ENCODE measurements at regions not wholly inside any gene's neighbourhood (a gene's known extent, or its start where the extent isn't known, plus 50 kb on each side); places are given as distances from the start of the nearest gene placed in this dataset.

DNA sequence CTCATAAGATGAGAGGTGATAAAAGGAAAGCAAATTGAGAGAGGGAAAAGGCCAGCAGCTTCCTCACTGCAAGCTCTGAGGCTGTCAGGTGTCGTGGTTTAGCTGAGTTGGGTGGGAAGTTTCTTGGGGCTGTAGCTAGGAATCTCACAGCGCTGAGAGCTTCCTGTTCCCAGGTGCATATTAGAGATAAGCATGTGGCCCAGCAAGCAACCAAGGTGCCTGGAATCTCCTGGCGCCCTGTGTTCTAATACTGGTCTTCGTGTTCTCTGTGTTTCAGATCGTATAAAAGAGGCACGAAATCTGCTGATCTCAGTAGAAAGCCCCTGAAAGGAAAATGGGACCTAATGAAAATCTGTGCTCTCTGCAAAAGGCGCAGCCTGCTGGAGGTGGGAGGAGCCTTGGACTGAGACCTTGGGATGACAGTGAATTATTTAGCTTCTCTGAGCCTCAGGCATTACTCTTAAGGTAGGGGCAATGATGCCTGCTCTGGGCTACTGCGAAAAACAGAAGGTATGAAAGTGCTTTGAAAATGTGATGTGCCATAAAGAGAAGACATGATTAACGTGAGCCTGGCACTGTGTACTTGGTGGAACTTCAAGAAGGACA lies 499.9 kb downstream of the TBL1XR1 start:
- CTCF ChIA-PET: interaction anchor here (0.7 to 1.4 kb wide), 3 partner anchors 117 to 1688 kb away, joined by 3 to 4 read pairs (median 3); no protein-coding TSS in a partner anchor
- H3K4me3 ChIP-seq (ENCODE audit: low read depth, low read length): no peak overlapping the region
- TF ChIP-seq, protein P1, sequence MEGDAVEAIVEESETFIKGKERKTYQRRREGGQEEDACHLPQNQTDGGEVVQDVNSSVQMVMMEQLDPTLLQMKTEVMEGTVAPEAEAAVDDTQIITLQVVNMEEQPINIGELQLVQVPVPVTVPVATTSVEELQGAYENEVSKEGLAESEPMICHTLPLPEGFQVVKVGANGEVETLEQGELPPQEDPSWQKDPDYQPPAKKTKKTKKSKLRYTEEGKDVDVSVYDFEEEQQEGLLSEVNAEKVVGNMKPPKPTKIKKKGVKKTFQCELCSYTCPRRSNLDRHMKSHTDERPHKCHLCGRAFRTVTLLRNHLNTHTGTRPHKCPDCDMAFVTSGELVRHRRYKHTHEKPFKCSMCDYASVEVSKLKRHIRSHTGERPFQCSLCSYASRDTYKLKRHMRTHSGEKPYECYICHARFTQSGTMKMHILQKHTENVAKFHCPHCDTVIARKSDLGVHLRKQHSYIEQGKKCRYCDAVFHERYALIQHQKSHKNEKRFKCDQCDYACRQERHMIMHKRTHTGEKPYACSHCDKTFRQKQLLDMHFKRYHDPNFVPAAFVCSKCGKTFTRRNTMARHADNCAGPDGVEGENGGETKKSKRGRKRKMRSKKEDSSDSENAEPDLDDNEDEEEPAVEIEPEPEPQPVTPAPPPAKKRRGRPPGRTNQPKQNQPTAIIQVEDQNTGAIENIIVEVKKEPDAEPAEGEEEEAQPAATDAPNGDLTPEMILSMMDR (IDR thresholded peaks at IDR 0.05; ENCODE audit: insufficient read depth, low read length, missing control alignments): no peak
- POLR2A ChIA-PET: no interaction called here
- DNase-seq (ENCODE audit: low read depth, low spot score): no peak

DNA sequence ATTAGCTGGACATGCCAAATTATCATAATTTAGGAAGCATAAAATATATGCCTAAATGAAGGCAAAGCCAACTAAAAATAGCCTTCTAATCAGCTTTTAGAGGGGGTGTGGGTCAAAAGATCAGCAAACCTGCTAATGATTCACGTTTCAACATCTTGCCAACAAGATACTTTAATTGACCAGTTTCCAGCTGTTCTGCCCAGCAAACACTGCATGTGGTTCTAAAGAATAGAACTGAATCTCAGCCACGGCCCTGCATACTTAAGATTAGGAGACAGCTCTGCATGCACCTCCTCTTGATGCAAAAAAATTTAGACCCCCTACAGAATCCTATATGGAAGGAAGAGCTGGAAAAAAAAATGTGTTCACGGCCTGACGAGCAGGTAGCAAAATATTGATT lies 500.5 kb downstream of the TBL1XR1 start:
- CTCF ChIA-PET: interaction anchor here (1.1 kb wide), 1 partner anchor 117 kb away, joined by 4 read pairs; no protein-coding TSS in a partner anchor

GRCh38 chr3:176692966-176693785 lies 504.1 kb downstream of the TBL1XR1 start:
- TF ChIP-seq, protein P1 (IDR thresholded peaks at IDR 0.05; ENCODE audit: insufficient read depth, low read length, missing control alignments): no peak
- ChIA-PET POLR2A (interaction anchor here (1.1 kb wide), 1 partner anchor 74 kb away, joined by 4 read pairs; no protein-coding TSS in a partner anchor), CTCF (interaction anchor here (1.1 kb wide), 1 partner anchor 30 kb away, joined by 3 read pairs; no protein-coding TSS in a partner anchor)
- no peak overlapping the region for H3K4me3 ChIP-seq (ENCODE audit: low read depth, low read length)
- DNase-seq (ENCODE audit: low read depth, low spot score): no peak

More for the DNA sequence above, 500.5 kb downstream of the TBL1XR1 start:
- no peak for DNase-seq (ENCODE audit: low read depth, low spot score)
- TF ChIP-seq, protein P1 (IDR thresholded peaks at IDR 0.05; ENCODE audit: insufficient read depth, low read length, missing control alignments): no peak
- no peak overlapping the region for H3K4me3 ChIP-seq (ENCODE audit: low read depth, low read length)
- POLR2A ChIA-PET: no interaction called here

DNA sequence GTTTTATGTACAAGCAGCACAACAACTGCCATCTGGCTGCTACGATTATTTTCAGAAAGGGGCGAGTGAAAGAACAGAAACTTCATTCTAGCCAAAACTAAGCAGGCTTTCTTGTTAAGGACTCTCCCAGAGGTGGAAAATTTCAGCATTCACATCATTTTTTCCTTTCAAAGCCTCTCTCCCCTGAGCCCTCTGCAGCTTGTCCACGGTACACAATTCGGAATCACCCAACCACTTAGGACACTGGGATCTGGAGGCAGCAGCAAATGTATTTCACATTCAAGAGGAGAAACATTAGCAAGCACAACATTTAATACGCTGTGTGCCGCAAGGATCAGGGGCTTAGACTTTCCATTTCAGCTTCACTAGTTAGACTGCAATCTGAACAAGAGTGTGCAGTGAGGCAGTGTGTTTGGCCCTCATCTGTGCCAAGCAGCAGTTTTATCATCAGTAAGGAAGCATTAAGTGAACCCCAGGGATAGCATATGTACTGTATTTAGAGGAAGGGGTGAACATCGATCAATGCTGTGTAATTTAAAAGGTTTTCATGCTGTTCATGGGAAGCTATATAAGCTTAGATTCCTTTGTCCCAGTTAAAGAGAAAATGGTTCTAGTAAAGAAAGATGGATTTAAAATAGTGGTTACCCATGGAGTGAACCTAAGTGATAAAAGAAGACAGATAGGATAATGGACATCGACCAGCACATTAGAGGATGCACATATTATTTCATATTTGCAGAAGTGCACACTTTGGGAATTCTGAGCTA lies 504.9 kb downstream of the TBL1XR1 start:
- H3K4me3 ChIP-seq (ENCODE audit: low read depth, low read length): no peak overlapping the region
- no peak for DNase-seq (ENCODE audit: low read depth, low spot score)
- CTCF ChIA-PET: no interaction called here
- TF ChIP-seq, protein P1 (IDR thresholded peaks at IDR 0.05; ENCODE audit: insufficient read depth, low read length, missing control alignments): no peak
- POLR2A ChIA-PET: interaction anchor here (1.1 kb wide), 1 partner anchor 75 kb away, joined by 4 read pairs; no protein-coding TSS in a partner anchor

- CTCF ChIA-PET: no interaction called here
- no peak for DNase-seq (ENCODE audit: low read depth, low spot score)
- TF ChIP-seq, protein P1 (IDR thresholded peaks at IDR 0.05; ENCODE audit: insufficient read depth, low read length, missing control alignments): no peak
- no peak overlapping the region for H3K4me3 ChIP-seq (ENCODE audit: low read depth, low read length)
- POLR2A ChIA-PET: interaction anchor here (0.6 kb wide), 1 partner anchor 130 kb away, joined by 3 read pairs; no protein-coding TSS in a partner anchor
Observed at GRCh38 chr3:176690083-176690869, 507.0 kb downstream of the TBL1XR1 start.

Measured in AG04449 (cell line).